ENCODE measurements at regions not wholly inside any gene's neighbourhood (a gene's known extent, or its start where the extent isn't known, plus 50 kb on each side); places are given as distances from the start of the nearest gene placed in this dataset.
"Not testable (repeated sequence)": the region's sequence is repeated elsewhere in the genome, so short reads cannot be mapped to it uniquely, and the experiment has no call there.

DNA sequence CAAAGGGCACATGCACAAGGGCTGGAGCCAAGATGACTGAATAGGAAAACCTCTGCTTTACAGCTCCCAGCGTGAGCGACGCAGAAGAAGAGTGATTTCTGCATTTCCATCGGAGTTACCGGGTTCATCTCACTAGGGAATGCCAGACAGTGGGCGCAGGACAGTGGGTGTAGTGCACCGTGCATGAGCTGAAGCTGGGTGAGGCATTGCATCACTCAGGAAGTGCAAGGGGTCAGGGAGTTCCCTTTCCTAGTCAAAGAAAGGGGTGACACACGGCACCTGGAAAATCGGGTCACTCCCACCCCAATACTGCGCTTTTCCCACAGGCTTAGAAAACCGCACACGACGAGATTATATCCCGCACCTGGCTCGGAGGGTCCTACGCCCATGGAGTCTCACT, 64.5 kb upstream of the HTR1E start:
- DNase-seq, result not testable (repeated sequence)

DNA sequence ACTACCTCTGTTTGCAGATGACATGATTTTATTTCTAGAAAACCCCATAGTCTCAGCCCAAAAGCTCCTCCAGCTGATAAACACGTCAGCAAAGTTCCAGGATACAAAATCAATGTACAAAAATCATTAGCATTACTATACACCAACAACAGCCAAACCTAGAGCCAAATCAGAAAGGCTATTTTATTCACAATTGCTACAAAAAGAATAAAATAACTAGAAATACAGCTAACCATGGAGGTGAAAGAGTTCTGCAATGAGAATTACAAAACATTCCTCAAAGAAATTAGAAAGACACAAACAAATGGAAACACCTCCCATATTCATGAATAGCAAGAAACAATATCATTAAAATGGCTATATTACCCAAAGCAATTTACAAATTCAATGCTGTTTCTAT, 65.6 kb upstream of the HTR1E start:
- no peak for DNase-seq

DNA sequence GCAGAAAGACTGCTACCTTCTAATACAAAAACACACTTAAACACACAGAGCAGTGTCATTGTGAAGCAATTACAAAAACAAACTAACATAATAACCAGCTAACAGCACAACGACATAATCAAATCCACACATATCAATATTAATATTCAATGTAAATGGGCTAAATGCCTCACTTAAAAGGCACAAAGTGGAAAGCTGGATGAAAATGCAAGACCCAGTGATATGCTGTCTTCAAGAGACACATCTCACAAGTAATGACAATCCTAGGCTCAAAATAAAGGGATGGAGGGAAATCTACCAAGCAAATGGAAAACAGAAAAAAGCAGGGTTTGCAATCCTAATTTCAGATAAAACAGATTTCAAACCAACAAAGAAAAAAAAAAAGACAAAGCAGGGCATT, 67.8 kb upstream of the HTR1E start:
- no peak for DNase-seq

DNA sequence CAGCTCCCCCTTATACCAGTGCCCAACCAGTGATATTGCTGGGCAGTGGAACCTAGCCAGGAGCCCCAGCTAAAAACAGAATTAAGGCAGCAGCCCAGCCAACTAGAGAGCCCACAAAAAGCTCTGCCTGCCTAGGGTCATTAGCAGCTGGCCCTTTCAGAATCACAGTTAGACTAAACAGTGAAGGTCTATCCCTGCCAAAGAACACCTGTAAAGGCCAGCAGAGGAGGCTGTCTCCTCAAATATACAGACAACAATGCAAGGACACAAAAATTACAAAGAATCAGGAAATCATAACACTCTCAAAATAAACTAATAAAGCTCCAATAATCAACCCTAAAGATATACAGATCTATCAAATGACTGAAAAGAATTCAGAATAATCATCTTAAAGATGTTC, 77.8 kb upstream of the HTR1E start:
- no peak for DNase-seq

DNA sequence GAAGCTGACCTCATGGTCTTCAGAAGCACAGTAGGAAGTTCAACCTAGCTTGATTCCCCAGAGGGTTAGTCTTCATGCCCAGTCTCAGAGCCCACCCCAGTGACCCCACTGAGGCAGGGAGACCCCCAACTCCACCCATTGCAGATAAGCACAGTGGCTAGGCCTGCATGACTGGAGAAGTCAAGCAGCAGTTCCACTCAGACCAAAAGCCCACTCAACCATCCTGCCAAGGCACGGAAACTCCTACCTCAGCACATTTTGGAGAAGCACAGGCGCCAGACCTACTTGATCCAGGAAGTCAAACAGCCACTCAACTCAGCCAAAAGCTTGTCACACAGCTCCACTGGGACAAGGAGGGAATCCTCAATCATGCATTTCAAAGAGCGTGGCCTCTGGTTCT, 78.4 kb upstream of the HTR1E start:
- no peak for DNase-seq

DNA sequence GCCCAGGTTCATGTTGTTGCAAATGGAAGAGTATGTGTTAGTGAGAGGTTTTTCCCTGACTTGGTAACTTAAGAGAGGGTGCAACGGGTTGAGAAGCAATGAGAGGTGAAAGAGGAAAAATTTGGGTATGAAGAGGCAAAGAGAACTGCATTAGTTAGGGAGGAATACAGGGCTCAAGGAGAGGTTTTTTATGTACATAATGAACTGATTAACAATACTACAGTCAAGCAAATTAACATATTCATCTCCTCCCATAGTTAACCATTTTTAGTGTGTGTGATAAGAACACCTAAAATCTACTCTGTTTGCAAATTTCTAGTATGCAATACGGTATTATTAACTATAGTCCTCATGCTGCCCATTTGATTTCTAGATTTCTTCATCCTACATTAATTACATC, 79.5 kb upstream of the HTR1E start:
- no peak for DNase-seq

DNA sequence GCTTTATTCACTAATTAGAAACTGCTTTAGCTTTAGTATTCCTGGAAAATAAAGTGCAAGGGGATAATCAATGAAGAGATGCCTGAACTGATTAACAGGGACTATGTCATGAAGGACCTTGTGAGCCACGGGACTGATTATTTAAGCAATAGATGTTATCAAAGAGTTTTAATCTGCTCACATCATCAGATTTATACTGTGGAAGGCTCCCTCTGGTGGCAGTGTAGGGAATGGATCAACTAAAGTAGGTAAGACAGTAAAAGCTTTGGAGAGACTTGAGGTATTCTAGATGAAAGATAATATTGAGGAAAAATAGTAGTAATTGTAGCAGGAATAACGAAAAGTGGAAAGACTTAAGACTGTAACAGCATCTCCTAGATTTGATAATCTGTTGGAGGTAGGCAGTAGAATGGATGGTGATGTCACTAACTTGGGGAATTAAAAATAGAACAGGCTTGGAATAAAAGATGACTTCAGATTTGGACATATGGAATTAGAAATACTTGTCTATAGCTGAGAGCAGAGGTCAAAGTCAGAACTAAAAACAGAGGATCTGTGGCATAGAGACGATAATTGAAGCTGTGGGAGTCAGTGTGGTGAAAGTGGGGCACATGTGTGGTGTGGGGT, 80.3 kb upstream of the HTR1E start:
- DNase-seq, result no peak

DNA sequence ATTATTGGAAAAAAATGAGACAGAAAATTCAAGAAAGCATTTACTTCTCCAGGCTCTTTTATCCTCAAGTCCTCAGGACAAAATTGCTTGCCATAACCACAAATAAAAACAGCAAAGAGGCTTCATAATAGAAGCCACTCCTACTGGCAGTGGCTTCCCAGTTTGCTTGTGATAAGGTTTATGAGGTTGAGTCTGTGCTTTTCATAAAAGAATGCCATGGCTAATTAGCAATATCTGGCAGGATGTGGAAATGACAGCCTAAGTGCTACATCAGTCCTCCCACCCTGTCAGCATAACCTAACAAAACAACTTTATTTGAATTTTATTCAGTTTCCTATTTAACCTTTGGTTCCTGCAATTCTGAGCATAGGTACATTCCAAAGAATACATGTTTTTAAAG, 80.9 kb upstream of the HTR1E start:
- no peak for DNase-seq

DNA sequence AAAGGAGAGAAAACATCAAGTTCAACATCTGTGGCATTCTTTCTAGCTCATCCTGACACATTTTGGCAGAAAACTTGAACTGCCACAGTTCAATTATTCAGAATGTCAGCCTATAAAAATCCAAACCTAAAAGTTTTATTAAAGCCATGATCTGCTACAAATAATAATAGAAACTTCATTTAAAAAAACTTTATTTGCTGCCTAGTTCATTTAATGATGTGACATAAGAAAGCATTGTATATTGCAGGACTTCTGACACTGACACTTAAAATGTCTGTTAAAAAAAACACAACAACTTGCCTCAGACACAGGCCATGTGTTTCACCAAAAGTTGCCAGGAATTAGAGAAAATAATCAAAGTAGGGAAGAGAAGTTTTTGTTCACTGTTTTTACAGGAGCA, 88.3 kb upstream of the HTR1E start:
- DNase-seq, result no peak

DNA sequence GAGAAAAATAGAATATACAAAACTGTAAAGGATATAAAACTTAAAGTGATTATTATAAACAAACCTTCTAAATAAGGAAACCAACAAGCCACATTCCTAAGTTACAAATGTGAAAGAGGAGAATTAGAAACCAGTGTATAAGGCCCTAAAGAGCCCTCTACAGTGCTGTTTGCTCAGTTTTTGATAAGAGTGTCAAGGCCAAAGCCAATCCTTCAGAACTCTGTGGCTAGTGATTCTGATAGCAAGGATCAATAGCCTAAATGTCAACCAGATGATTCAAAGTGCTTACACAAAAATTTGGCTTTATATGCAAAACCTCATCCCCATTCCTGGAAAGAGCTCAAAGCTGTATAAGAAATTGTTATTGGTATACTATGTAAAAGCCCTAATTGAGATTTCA, 104.6 kb upstream of the HTR1E start:
- DNase-seq, result no peak

DNA sequence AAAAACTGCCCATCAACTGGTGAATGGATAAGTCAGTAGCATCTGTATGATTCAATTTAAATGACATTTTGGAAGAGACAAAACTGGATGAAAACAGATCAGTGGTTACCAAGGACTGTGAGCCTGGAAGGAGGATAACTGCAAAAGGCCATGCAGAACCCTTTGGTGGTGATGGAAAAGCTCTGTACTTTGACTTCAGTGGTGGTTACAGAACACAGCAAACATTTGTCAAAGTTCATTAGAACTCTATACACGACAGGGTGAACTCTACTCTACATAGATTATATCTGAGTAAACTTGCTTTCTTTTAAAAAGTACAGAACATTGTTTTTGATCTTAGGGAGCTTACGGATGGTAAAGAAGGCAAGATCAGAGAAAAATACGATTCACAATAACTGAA, 111.9 kb upstream of the HTR1E start:
- no peak for DNase-seq

DNA sequence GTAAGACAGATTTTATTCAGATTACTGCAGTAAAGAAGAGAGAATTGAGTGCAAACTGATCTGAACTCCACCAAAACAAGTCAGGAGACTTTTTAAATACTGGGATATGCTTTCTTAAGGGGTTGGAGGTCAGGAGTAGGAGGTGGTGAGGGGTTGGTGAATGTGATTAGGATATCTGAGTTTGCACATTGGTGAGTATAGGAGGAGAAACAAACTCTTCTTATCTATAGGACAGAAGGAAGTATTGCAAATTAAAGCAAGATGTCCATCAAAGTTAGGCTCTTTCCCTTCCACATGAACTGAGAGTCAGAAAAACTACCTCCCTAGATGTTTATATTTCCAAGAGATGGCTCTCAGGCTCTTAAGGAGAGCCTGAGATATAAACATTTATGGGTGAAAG, 114.6 kb upstream of the HTR1E start:
- DNase-seq, result no peak

DNA sequence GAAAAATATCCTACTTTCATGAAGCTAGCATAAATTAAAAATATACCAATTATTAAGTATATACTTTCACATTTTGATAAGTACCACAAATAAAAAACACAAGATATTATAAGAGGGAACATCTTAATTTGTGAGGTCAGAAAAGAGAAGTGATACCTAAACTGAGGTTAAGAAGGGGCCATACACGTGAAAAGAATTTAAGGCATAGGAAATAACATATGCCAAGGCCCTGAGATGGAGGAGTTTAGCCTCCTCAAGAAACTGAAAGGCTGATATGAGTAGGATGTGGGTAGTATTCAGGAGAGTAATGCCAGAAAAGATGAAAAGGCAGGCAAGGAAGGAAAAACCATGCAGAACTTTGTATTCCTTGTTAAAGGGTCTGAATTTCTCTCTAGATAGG, 116.6 kb upstream of the HTR1E start:
- no peak for DNase-seq

DNA sequence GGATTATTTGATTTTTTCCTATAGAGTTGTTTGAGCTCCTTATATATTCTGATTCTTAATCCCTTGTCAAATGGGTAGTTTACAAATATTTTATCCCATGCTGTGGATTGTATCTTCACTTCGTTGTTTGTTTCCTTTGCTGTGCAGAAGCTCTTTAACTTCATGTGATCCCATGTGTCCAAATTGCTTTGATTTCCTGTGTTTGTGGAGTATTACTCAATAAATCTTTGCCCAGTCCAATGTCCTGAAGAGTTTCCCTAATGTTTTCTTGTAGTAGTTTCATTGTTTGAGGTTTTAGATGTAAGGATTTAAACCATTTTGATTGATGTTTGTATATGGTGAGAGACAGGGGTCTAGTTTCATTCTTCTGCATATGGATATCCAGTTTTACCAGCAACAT, 143.7 kb upstream of the HTR1E start:
- no peak for DNase-seq

DNA sequence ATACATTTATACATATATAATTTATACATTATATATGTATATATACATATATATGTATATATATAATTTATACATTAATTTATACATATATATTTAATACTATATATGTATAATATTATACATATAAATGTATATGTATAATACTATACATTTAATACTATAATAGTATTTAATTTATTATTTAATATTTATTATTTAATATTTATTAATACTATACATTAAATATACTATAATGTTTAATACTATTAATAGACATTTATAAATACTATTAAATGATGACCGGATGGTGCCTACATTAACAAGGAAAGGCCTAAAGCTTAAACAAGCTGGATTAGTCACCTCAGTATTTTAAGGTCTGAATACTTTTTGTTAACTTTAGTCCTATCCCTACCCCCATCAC, 145.9 kb upstream of the HTR1E start:
- DNase-seq, result no peak

DNA sequence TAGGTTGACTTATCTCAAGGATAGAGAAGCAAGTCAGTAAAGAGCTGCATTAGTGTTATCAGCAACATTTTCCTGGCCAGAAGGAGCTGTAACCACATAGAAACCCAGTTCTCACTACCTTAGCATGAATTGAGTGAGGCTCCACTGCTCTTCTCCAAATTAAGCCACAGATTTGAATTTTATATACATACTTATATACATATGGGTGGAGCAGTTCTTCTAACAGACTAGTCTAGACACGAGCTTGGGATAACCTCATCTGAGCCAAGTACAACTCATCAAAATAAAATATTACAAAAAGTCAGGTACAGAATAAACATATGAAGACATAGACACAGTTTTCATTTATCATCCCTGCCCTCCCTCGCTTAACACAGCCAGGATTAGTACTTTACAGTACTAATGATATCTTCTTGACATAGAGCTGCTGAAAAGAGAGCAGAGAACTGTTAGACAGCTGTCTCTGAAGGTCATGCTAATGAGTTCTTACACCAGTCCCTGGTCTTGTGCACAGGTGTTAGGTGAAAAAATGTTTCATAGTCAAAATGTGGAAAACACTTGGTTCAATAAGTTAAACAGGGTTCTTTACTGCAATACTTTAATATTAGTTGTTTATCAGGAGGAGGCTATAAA, 147.4 kb upstream of the HTR1E start:
- no peak for DNase-seq

DNA sequence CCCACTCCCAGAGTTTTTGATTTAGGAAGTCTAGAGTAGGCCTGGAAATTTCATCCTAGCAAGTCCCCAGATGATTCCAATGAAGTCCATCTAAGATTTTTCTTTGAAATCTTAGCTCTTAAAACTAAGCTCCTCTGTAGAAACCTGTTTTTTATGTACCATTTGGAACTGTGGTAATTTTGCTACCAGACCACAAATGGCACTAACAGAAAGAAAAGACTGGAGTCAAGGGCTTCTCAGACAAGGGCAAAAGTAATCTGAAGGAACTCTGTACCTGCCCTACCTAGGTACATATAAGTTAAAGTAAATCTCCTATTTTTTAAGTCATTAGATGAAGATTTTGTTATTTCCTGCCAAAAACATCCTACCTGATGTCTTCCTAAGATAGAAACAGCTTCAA, 155.0 kb upstream of the HTR1E start:
- no peak for DNase-seq

DNA sequence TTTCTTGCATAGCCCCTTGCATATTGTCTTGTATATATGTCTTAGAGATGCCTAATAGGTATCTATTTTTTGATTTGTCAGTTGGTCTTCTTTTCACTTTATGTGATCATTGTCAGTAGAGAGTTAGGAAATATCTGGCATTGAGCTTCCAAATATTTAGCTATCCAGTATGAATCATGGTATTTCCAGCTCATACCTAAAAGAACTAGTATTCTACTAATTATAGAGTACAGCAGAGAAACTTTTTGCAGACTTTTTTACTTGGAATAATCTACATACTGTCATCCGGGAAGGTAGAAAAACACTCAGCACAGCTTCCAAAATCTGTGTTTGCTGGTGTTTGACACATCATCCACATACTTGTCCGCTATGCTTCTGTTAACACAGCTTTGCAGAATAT, 156.4 kb upstream of the HTR1E start:
- DNase-seq, result no peak

DNA sequence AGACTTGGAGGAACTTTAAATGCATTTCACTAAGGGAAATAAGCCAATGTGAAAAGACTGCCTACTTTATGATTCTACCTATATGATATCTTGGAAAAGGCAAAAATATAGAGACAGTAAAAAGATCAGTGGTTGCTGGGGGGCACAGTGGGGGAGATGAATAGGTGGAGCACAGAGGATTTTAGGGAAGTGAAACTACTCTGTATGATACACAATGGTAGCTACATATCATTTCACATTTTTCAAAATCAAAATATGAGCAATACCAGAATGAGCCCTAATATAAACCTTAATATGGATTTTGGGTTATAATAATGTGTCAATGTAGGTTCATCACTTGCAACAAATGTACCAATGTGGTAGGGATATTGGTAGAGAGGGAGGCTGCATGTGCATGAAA, 161.4 kb upstream of the HTR1E start:
- DNase-seq, result no peak

DNA sequence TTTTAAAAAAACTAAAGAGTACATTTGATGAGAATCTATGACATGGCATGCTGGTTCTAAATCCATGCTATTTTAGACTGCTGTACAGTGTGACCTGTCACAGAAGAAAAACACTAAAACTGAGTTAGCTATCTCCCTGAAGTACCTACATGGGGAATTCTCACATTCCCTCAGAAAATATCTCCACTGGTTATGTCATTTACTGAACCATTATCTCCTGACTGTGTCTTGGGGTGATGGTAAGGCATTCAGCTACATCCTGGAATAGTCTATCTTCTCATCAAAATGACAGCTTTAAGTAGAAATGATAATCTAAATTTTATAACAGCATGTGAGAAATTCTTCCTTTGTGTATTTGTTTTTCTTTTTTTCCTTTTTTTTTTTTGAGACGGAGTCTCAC, 172.1 kb upstream of the HTR1E start:
- DNase-seq, result no peak

DNA sequence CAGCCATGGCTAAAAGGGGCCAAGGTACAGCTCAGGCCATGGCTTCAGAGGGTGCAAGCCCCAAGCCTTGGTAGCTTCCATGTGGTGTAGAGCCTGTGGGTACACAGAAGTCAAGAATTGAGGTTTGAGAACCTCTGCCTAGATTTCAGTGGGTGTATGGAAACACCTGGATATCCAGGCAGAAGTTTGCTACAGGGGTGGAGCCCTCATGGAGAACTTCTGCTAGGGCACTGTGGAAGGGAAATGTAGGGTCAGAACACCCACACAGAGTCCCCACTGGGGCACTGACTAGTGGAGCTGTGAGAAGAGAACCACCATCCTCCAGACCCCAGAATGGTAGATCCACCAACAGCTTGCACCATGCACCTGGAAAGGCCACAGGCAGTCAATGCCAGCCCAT, 177.4 kb upstream of the HTR1E start:
- DNase-seq, result not testable (repeated sequence)

DNA sequence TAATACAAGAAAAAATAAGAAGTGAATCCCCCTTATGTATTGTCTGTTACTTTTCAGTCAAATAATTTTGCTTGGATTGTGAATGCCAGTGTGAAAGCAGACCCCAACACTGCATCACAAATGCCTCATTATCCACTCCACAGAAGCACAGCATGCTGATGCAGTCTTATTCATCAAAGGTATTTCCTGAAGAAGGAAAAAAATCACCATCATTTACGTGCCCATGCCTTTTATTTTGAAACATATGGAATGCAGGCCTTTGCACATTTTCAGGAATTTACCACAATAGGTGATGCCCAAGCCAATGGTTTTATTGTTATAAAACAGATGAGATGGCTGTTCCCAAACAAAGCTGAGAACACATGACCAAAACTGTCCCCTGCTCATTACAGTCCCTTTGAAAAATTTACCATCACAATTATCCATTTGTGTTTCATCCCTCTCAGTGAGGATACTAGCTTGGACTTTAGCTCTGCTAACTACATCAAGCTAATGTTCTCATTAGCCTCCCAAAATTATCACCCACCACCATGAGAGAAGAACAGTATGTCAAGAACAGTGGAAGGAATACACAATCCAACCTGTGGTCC, 180.6 kb upstream of the HTR1E start:
- DNase-seq, result no peak

DNA sequence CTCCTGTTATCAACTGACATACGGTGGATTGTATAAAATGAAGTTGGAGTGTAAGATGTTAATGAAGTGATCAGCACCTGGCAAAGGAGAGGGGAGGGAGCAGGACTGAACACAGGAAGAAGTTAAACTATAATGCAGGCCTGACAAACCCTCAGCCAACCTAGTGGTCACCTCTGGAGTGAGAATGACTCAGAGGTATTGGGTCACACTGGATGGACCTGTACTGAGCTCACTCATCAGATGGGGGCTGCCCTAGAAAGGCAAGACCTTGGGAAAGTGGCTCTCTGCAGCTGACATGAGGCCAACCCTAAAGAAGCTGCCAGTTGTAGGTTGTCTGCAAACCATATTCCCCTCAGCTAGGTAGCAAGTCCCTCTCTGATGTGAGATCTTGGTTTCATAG, 193.3 kb upstream of the HTR1E start:
- DNase-seq, result no peak

DNA sequence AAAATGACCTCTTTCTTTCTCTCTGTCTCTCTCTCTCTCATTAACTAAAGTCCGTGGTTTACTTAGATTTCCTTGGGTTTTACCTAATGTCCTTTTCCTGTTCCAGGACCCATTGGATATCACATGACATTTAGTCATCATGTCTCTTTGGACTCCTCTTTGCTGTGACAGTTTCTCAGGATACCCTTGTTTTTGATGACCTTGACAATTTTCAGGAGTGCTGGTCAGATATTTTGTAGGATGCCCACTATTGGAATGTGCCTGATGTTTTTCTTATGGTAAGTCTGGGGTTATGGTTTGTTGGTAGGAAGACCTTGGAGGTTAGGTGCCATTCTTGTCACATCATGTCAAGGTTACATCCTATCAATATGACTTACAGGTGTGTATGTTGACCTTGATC, 199.2 kb upstream of the HTR1E start:
- DNase-seq, result no peak

DNA sequence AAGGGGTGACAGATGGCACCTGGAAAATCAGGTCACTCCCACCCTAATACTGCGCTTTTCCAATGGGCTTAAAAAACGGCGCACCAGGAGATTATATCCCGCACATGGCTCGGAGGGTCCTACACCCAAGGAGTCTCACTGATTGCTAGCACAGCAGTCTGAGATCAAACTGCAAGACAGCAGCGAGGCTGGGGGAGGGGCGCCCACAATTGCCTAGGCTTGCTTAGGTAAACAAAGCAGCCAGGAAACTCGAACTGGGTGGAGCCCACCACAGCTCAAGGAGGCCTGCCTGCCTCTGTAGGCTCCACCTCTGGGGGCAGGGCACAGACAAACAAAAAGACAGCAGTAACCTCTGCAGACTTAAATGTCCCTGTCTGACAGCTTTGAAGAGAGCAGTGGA, 205.7 kb upstream of the HTR1E start:
- DNase-seq, result not testable (repeated sequence)

All from NCI-H1092 (cell line).